ENCODE measurements at regions not wholly inside any gene's neighbourhood (a gene's known extent, or its start where the extent isn't known, plus 50 kb on each side); places are given as distances from the start of the nearest gene placed in this dataset.

DNA sequence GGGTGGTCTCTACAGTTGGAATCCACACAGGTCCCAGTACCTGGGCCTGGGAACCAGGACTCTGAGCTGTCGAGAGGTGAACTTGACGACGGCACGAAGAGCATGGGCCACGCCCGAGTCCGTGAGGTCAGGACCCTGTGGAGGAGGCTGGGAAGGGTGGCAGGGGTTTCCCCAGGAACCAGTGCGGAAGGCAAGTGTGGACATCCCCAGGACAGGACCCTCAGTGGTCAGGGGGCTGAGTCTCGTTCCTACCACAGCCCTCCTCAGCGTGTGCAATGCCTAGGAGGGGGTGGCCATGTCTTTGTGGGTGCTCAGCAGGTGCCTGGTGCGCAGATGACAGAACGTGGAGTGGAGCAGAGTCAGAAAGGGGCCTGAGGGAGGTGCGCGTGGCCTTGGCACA is 335.6 kb upstream of the SALL3 start:
- no peak for DNase-seq

DNA sequence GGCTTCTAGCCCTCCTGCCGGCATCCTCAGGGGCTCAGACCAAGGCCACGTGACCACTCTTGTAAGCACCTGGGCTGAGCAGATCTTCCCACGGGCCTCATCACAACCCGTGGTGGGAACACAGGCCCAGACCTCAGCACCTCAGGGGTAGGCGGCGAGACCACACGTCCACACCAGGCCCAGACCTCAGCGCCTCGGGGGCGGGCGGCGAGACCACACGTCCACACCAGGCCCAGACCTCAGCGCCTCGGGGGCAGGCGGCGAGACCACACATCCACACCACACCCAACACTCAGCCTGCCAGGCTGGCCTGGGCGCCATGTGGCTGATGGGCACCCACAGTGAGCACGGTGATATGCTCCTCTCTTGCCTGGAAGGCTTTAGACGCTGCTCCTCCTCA is 334.4 kb upstream of the SALL3 start:
- no peak for DNase-seq

DNA sequence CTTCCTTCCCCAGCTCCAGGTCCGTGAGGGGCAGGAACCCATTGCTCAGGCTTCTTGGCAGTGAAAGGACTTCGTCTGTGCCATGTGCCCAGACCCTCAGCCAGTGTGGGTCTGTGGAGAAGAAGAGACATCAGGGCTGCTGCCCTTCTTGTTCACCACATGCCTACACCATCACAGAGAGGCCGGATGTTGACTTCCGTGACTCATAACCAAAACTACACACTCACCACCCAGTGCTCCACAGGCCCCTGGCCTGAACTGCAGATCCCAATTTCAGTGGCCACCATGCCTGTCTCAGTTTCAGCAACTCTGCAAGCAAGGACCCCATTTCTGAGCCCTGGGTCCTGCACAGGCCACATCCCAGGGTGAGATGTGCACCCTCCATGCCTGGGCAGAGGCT is 332.6 kb upstream of the SALL3 start:
- no peak for DNase-seq

DNA sequence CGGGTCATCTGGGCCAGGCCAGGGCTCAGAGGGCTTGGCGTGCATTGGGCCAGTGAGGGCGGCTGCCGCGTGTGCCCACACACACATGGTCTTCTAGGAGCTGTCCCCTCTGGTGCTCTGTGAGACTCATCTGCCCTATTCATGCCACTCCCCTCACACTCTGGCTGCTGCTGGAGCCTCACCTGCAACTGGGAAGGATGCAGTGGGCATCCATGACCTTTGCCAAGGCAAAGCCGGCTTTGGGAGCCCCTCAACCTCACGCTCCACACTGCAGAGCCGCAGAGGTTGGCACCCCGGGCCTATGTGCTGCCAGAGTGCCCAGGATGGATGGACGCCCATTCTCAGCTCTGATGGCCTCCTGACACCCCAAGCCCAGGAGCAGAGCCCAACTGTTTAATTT is 330.2 kb upstream of the SALL3 start:
- DNase-seq = no peak

DNA sequence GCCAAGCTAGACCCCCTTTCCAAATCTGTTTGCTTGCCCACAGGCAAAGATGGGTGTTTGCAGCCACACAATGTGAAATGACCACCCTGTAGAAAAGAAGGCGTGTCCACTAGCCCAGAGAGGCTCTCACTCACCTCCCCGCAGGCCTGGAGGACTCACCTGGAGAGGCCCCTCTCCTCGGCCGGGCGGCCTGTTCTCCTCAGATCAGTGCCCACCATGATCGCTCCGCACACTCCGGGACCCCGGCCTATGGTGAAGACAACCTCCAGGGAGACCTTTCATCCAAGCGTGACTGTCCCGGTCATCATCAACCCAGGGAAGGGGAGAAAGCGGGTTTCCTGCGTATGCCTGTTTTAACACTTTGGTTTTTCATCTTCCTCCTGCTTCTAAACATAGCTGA is 328.7 kb upstream of the SALL3 start:
- DNase-seq = no peak

DNA sequence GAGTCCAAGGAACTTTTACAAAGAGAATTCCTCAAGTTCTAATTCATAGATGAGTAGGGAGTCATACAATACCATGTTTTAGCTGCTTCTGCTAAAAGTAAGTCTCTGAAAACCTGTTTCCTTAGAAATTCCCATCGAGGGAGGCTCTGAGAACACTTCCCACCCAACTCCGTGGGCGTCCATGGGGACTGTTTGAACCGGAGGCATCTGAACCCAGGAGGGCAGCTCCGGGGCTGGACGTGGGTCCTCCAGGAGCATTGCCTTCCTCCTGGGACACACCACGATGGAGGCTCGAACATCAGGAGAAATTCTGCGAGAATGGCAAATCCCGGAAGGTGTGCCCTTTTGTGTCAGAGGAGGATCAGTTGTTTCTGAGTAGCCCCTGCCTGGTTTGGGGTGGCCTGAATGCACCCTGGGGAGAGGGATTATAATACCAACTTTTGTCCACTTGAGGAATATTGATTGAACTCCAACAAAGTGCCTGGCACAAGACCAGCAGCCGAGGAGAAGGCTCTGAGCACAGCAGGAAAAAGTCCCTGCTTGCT is 327.5 kb upstream of the SALL3 start:
- DNase-seq = no peak

DNA sequence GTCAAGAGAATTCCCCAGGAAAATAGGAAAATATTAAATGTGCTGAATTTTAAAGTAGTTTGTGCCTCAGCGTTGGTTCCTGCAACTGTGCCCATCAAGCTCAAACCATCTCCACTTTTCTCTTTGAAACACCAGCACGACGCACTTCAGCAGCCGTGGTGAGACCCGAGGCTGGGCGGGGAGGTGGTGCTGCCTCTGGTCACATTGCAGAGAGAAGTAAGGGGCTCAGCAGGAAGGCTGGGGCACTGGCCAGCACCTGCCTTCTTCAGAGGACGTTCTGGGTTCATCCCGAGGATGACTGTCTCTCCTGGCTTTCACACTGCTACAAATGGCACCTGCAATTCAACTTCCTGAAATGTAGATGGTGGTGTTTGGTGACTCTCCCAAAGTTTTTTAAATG is 323.7 kb upstream of the SALL3 start:
- DNase-seq = no peak

DNA sequence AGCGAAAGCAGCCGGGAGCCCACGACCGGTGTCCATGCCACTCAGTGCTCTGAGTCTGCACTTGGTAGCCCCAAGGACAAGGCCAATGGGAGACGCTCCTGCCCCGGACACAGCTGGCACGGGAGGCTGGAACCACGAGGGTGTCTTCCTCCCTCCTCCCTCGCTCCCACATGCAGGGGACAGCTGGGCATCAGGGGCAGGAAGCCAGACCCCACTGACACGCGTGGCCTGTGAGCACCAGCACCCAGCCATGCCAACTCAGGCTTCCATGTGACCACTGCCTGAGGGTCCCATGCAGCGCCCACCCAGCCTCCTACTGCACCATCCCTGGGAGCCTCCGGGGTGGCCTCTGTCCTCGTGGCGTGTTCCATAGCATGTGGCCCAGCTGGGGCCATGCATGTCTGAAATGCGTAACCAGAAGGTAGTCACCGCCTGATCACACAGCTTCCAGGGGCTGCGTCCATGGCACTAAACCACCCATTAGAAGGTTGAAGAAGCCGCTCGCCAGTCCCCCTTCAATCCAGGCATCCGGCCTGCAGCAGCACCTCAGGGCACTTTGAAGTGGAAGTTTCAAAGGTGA is 323.2 kb upstream of the SALL3 start:
- DNase-seq = no peak

DNA sequence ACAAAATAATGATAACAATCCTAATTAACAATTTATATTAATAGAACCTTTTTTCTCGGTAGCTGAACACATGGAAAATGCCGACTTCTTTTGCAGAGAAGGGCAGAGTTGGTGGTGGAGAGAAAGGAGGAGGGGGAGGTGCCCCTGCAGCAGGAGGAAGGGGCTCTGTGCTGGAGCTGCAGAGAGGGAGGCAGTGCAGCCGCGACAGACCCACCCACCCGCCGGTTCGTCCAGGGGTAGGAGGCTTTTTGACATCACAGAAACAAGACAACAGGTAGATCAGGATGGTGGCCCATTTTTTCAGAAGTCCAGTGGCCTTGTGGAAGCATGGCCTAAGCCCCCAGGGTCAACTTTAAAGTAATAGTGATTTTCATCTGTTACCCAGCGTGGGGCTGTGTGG is 321.1 kb upstream of the SALL3 start:
- no peak for DNase-seq

DNA sequence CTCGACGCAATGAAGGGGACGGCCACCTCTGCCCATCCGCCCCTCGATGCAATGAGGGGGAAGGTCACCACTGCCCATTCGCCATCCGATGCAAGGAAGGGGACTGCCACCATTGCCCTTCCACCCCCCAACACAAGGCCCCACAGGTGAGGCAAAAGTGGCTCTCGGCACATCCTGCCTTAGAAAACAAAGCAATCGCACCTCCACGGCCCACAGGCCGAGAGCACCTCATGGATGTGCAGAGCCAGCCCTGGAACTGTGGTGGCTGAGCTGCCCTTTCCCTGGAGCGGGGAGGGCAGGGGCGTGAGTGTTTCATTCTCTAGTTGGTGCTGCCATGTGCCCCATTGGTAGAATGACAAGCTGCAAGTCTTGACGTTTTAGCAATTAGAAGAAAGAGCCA is 320.6 kb upstream of the SALL3 start:
- no peak for DNase-seq

DNA sequence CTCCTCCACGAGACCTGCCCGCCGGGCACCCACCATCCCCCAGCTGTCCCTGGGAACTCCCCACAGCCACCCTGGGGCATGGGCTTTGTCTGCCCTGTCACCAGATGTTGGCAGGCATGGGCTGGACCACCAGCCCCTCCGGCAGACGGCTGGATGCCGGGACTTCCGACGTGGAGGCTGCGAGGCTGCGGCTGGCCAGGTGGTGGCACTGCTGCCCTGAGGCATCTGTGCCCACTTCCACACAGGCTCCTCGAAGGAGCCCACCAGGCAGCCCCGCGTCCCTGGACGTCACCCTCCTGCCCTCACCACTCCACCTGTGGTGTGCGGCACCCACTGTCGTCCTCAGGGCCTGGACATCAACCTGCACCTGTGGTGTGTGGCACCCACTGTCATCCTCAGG is 319.9 kb upstream of the SALL3 start:
- DNase-seq = no peak

DNA sequence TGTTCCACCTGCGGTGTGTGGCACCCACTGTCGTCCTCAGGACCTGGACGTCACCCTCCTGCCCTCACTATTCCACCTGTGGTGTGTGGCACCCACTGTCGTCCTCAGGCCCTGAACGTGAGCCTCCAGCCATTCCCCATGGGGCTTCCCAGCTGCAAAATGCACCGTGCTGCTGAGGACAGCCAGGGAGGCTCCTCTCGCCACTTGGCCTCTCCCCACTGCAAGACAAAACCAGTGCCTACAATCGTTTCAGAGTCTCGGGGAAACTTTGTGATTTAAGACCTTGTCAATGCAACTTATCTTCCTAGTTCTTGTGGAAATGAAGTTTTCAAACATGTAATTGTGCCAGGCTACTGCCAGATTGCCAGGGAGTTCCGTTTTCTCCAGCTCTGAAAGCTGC is 319.3 kb upstream of the SALL3 start:
- no peak for DNase-seq

DNA sequence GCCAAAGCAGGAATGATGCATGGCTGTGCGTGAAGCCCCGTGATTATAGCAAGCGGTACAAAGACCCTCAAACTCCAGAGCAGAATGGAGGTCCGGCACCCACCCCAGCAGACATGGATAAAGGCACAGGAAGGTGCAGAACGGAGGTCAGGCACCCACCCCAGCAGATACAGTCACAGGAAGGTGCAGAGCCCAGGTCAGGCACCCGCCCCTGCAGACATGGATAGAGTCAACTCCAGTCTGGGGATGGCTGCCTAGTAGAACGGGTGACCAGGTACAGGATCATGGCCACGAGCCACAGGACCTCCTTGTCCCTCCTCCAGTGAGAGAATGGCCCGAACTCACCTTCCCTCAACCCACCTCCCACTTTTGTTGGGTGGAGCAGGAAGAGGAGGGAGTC is 318.3 kb upstream of the SALL3 start:
- DNase-seq = no peak

DNA sequence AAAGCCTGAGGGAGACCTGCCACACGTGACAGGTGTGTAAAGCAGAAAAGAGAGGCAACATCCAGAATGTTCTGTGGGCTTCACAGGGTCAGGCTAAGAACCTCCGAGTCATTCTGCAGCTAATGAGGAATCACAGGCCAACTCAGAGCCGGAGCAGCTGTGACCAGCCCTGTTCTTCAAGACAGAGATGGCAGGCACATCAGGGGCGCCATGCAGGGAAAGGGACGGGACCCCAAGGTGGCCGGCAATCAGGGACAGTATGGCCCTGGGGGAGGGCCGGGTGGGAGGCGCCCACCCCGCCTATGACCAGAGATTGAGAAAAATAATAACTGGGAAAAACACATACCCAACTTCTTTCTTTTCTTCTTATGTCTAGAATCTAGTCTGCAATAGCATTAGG is 316.7 kb upstream of the SALL3 start:
- no peak for DNase-seq

DNA sequence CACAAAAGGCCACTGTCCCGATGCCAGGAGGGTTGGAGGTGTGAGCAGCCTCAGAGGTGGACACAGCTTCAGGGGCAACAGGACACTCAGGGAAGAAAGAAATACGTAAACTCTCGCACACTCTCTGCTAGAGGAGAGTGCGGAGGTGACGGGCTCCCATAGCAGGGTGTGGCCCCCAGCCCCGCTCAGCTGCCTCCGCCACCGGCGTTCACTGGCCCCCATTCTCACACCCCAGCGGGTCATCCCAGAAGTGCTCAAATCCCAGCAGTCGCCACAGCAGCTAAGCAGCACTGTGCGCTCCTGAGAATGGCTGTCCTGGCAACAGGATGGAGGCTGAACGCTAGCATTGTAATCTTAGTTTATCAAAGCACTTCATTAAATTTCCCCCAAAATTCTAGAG is 315.6 kb upstream of the SALL3 start:
- DNase-seq = no peak

DNA sequence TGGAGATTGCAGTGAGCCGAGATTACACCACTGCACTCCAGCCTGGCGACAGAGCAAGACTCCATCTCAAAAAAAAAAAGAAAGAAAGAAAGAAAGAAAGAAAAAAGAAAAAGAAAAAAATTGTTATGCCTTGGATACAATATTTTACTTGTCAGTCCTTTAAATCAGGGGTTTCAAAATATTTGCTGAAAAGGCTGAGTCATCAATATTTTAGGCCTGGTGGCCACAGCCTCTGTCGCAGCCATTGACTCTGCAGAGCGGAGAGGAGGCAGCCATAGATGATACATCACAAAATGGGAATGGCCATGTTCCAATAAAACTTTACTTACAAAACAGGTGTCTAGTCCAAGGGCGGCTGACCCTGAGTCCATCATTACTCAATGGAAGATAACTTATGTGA is 314.8 kb upstream of the SALL3 start:
- no peak for DNase-seq

DNA sequence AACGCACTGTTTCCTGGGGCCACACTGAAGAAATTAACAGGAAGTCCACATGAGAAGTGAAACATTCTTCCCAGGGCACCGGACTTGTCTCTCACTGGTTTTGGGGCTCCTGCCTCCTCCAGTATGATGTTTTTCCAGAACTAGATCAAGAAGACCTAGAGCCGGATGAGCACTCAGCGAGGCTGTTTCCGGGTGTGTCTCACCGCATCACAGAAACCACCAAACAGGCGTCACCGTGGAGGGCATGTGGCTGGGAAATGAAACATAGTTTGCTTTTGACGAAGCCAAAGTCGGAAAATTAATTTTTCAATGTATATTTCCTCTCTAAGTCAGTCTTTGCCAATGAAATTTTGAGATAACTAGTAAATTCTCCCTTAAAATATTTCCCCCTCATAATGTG is 314.0 kb upstream of the SALL3 start:
- no peak for DNase-seq

DNA sequence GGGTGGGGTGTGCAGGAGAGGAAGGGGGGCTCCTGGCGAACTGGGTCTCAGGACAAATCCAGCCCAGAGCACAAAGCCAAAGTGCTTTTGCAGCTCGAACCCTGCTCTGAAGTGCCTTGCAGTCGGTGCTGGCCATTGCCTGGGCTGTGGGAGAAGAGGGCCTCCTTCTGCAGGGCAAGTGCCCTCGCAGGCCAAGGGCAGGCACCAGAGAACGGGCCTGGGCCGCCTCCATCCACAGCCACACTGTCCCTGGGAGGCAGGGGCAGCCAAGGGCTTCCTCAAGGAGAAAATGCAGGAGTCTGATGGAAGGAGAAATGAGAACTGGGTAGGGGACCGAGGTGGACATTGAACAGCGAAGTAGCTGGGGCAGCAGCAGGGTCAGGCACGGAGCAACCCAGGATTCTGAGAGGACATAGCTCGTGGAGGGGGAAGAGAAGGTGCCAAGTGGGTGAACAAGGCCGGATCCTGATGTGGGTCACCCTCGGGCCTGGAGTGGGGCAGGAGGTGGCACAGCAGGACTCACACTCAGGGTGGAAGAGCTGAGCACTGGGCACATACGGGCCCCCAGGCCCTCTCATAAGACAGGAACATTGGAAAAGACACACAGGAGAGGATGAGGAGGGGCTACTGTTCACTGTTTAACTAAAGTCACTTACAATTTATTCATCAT is 312.8 kb upstream of the SALL3 start:
- DNase-seq = no peak

DNA sequence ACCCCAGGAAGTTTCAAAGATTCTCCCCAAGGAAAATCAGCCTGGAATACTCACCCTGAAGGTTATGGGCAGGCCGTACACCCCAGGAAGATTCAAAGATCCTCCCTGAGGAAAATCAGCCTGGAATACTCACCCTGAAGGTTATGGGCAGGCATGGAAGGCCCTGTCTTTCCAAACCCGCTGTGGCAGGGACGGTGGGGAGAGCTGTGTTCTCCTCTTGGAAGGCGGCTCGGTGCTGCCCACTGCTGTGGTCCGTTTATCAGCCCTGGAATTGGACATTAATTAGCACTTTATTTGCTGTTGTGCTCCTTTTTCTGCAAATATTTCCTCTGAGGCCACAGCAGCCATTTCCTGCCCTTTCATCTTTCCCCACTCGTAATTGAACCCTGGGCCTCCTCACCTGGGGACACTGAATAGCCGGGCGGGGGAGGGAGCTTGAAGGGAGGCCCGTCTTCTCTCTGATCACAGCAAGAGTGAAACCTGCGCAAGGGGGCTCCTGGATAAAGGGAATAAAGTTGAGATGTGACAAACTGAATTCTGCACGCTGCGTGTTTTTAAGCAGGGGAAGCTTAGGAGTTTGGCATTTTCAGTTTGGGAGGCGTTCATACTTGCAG is 308.7 kb upstream of the SALL3 start:
- DNase-seq = no peak

DNA sequence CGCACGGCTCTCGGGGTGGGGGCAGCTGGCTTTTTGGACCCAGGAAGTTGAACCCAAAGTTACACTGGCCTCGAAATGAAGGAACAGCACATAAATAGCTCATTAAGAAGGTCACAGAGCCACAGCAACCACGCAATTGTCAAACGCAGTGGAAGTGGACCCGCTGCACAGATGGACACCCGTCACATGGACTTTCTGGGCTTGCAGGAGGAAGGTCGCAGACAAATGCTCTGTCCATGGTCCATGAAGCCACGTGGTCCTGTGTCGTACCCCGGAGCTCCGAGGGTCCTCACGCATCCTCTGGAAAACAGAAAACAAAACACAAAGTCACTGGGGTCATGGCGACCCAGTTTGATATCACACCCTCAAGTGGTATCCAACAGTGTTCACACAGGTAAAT is 308.1 kb upstream of the SALL3 start:
- DNase-seq = no peak

DNA sequence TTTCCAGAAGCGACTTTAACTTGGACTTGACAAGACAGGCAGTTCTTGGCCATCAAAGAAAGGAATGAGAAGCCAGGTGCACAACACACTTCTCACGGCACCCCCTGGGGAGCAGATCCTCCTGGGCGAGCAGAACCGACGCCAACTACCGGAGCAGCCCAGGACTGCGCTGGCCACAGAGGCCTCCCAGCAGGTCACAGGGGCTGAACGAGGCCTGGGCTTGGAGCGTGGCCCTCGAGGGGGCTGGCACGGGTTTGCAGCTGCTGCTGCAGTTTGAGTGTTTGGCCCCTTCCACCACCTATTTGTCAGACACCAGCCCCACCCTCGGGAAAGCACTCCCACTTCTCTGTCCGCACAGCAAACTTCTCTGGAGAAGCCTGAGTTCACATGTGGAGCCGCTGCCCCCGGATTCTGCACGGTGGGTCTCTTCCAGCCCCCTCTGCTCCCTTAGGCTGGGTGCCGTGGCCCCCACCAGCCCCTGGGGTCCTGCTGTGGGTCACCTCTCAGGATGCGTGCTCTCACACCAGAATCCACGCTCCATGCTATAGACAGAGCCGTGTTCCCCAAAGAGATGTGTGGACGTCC is 306.7 kb upstream of the SALL3 start:
- no peak for DNase-seq

DNA sequence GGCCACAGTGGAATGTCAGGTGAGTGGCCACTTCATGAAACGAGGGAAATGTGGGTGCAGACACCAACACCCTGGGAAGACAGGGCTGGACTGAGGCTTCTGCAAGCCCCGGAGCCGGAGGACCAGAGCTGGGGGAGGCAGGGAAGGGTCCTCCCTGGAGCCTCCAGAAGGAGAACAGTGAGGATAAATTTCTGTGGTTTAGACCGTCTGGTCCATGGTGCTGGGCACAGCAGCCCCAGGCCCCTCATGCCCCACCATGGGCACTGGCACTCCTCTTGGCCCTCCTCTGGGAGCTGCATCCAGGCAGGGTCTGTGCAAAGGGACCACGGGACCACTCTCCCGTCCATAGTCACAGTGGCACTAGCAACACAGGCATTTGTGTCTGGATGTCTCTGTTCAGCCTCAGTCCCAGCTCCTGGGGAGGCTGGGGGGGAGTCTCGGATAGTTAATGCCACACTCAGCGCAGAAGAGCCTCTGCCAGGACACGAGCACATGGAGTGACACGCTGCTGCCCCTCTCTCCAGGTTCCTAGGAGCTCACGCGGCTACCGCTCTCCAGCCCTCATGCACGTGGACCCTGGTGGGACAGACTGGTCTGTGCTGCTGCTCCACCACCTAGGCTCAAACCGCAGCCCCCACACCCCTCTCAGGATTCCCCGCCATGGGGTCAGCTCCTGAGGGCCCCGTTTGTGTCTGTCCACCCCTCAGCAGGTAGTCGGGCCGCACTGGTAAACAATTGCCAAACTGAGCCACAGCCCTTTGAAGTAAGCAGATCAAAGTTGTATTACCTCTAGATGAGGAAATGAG is 305.9 kb upstream of the SALL3 start:
- DNase-seq = no peak

DNA sequence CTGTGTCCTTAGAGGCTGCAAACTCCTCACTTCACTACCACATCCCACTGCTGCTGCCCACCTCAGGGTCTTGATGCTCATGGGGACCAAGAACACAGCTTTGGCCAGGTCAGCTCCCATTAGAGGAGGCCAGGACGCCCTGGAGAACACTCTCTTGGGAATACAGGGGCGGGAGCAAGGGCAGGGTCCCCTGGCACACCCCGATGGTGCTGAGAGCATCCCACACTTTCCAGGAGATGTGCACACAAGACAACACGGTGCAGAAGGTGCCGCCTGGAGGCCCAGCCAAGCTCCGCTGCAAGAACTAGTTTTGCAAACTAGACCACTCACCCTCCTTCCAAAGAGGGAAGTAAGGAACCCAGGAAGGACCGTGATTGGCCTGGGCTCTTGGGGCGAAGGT is 304.4 kb upstream of the SALL3 start:
- DNase-seq = no peak
